ENCODE measurements at regions not wholly inside any gene's neighbourhood (a gene's known extent, or its start where the extent isn't known, plus 50 kb on each side); places are given as distances from the start of the nearest gene placed in this dataset.

DNA sequence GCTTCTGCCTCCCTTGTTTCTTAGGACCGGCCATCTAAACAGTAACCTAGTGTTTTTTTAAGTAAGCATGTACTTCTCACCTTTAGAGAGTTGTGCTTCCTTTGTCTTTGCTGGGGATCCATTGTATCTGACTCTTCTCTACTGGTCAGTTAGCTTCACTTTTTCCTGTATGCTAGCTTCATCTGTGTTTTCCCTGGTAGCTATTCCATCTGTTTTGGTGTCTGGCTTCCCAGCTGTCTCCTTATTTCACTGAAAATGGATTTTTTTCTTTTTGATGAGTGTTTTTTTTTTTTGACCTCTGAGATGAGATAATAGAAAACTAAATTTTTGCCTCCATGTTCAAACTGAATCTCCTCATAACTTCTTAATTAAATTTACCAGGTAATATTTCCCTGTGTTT lies 637.0 kb upstream of the SLC10A2 start:
- no peak for DNase-seq (ENCODE audit: low read depth)
- no peak for TF ChIP-seq POLR2A (IDR thresholded peaks at IDR 0.05; ENCODE audit: extremely low read depth, insufficient read length)
- TF ChIP-seq MAX (IDR thresholded peaks at IDR 0.05; ENCODE audit: low read depth, low read length), result no peak
- TF ChIP-seq CTCF (IDR thresholded peaks at IDR 0.05; ENCODE audit: low read depth, low read length), result no peak
- no peak for TF ChIP-seq MYC (IDR thresholded peaks at IDR 0.05; ENCODE audit: low read depth, low read length)
- H3K4me3 ChIP-seq (ENCODE audit: low read depth, low read length), result no peak overlapping the region

- DNase-seq (ENCODE audit: low read depth), result no peak
- no peak for TF ChIP-seq MAX (IDR thresholded peaks at IDR 0.05; ENCODE audit: low read depth, low read length)
- TF ChIP-seq CTCF (IDR thresholded peaks at IDR 0.05; ENCODE audit: low read depth, low read length), result no peak
- no peak for TF ChIP-seq POLR2A (IDR thresholded peaks at IDR 0.05; ENCODE audit: extremely low read depth, insufficient read length)
- no peak for TF ChIP-seq MYC (IDR thresholded peaks at IDR 0.05; ENCODE audit: low read depth, low read length)
Observed at GRCh38 chr13:103698000-103698399, 631.8 kb upstream of the SLC10A2 start.

GRCh38 chr13:103695320-103695719 lies 629.1 kb upstream of the SLC10A2 start:
- no peak for DNase-seq (ENCODE audit: low read depth)
- no peak overlapping the region for H3K4me3 ChIP-seq (ENCODE audit: low read depth, low read length)
- no peak for TF ChIP-seq MYC (IDR thresholded peaks at IDR 0.05; ENCODE audit: low read depth, low read length)
- TF ChIP-seq POLR2A (IDR thresholded peaks at IDR 0.05; ENCODE audit: extremely low read depth, insufficient read length), result no peak
- no peak for TF ChIP-seq MAX (IDR thresholded peaks at IDR 0.05; ENCODE audit: low read depth, low read length)
- no peak for TF ChIP-seq CTCF (IDR thresholded peaks at IDR 0.05; ENCODE audit: low read depth, low read length)

More at GRCh38 chr13:103698000-103698399, 631.8 kb upstream of the SLC10A2 start:
- no peak overlapping the region for H3K4me3 ChIP-seq (ENCODE audit: low read depth, low read length)

DNA sequence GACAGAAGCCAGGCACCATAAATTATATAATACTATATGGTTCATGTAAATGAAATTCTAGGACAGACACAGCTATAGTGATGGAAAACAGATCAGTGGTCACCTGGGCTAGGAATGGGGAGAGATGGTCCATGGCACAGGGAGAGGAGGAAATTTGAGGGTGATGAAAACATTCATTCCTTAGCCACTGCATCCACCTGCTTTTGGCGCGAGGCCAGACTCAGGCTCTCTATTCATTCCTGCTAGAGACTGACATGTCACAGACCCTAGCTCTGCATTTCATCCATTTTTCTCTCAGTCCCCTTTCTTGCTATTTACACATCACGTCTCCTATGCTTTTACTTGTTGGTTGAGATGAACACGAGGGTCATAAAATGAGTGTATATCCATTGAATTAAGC lies 628.3 kb upstream of the SLC10A2 start:
- DNase-seq (ENCODE audit: low read depth), result no peak
- H3K4me3 ChIP-seq (ENCODE audit: low read depth, low read length), result no peak overlapping the region
- no peak for TF ChIP-seq MAX (IDR thresholded peaks at IDR 0.05; ENCODE audit: low read depth, low read length)
- no peak for TF ChIP-seq CTCF (IDR thresholded peaks at IDR 0.05; ENCODE audit: low read depth, low read length)
- TF ChIP-seq MYC (IDR thresholded peaks at IDR 0.05; ENCODE audit: low read depth, low read length), result no peak
- TF ChIP-seq POLR2A (IDR thresholded peaks at IDR 0.05; ENCODE audit: extremely low read depth, insufficient read length), result no peak

DNA sequence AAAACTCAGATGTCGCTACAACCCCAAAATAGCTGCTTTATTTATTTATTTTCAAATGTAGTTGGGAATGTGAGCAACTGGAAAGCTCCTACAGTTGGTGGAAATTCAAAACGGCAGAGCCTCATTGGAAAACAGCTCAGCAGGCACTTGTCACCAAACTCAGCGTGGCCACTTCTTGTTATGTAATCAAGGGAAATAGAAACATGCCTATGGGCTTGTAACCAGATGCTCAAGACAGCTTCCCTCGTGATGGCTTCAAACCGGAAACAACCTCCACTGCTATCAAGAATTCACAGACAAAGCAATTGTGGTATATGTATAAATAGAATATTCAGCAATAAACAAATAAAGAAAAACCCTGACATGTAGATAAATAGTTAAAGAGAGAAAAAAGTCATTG lies 627.8 kb upstream of the SLC10A2 start:
- no peak for TF ChIP-seq POLR2A (IDR thresholded peaks at IDR 0.05; ENCODE audit: extremely low read depth, insufficient read length)
- TF ChIP-seq MAX (IDR thresholded peaks at IDR 0.05; ENCODE audit: low read depth, low read length), result no peak
- TF ChIP-seq MYC (IDR thresholded peaks at IDR 0.05; ENCODE audit: low read depth, low read length), result no peak
- TF ChIP-seq CTCF (IDR thresholded peaks at IDR 0.05; ENCODE audit: low read depth, low read length), result no peak

GRCh38 chr13:103692442-103692841 lies 626.2 kb upstream of the SLC10A2 start:
- H3K4me3 ChIP-seq (ENCODE audit: low read depth, low read length), result no peak overlapping the region
- TF ChIP-seq CTCF (IDR thresholded peaks at IDR 0.05; ENCODE audit: low read depth, low read length) (no peak), MYC (IDR thresholded peaks at IDR 0.05; ENCODE audit: low read depth, low read length) (no peak), MAX (IDR thresholded peaks at IDR 0.05; ENCODE audit: low read depth, low read length) (no peak), POLR2A (IDR thresholded peaks at IDR 0.05; ENCODE audit: extremely low read depth, insufficient read length) (no peak)
- DNase-seq (ENCODE audit: low read depth), result no peak

More for the DNA sequence above, 627.8 kb upstream of the SLC10A2 start:
- no peak for DNase-seq (ENCODE audit: low read depth)
- H3K4me3 ChIP-seq (ENCODE audit: low read depth, low read length), result no peak overlapping the region

Measured in NB4 (cell line).